CD4-positive, alpha-beta T cell treated with Interleukin-17A for 4 hours (primary cell): ENCODE measurements at regions not wholly inside any gene's neighbourhood (a gene's known extent, or its start where the extent isn't known, plus 50 kb on each side); places are given as distances from the start of the nearest gene placed in this dataset.
"Not testable (repeated sequence)": the region's sequence is repeated elsewhere in the genome, so short reads cannot be mapped to it uniquely, and the experiment has no call there.

Source experiments
- DNase-seq: peaks from one replicate; pipeline ENCODE4 v3.0.0-alpha.2; 2020; ENCODE audit warnings: mixed read lengths

DNA sequence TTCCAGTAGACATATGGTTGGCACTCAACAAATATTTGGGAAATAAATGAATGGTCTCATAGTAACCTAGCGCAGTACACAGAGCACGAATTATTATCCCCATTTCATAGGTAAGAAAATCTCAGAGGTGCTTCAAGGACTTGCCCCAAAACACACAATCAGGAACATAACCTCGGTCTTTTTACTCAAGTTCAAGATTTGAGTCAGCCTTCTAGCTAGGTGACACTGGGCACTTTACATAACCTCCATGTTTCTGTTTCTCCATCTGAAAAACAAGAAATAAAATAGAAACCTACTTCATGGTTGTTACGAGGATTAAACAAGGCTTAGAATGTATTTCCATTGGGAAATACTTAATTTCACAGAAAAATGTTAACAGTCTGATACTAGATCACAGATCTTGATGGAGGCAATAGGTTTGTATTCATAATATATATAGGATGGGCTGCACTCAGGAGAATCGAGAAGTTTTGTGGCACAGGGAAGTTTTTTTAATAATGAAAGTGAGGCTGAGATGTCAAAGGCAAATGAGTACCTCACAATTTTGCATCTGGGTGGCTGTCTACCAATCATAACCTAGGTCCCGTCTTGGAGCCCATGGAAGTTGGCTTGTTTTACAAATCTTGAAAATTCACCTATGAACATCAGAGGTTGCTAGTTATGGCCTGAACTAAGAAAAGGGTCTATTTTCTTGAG, 147.4 kb upstream of the ZC3H12C start:
- no peak for DNase-seq

DNA sequence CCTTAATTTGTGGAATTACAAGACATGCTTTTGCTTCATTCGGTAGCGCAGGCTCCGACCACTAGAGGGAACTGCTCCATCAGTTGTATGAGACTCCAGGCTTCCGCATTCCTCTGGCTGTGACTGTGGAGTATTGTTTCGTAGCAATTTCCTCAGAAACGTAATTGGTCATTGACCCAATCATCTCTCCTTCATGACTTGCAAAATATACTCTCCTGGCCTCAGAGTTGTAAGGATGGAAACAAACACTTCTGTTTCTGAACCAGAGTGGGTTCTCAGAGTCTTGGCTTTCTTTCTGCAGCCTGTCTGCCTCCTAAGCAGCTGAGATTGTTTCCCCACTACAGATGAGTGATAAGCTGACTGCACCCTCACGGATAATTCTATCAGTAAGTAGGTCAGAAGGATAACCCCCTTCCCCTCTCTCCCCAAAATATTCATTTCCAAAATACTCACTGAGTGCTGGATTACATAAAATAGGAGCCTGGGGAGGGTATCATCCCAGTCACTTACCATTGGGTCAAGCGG, 146.8 kb upstream of the ZC3H12C start:
- DNase-seq = peak; percentile 35

GRCh38 chr11:109954534-109954933, 138.7 kb upstream of the ZC3H12C start:
- DNase-seq = no peak

DNA sequence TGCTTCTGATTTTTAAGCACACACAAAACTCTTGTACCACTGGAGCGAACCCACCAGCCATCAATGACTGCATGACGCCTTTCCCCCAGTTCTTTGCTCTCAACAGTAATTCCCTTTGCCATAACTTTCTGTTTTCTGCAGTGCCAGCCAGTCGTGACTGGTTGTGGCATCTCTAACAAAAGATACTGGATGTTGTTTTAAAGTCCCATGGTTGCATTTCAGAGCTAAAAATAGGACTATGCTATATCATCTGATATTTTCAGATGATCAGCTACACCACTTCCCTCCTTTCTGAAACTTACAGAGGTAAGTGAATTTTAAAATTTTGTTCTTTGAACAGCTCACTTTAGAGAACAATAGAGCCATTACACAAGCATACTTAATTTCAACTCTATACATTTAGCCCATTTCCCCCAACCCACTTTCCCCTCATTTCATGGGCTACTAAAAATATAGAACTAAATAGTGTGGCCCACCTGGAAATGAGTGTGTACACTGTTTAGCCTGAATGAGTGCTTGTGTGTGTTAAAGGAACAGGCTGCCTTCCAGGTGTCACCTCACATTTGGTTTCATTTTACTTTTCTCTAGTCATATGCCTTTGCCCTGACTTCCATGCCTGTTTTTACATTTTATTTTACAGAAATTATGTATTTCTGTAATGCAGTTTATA, 136.9 kb upstream of the ZC3H12C start:
- no peak for DNase-seq

- no peak for DNase-seq
Measured at GRCh38 chr11:109957000-109957399, 136.2 kb upstream of the ZC3H12C start.

- no peak for DNase-seq
Measured at GRCh38 chr11:109957601-109958000, 135.6 kb upstream of the ZC3H12C start.

DNA sequence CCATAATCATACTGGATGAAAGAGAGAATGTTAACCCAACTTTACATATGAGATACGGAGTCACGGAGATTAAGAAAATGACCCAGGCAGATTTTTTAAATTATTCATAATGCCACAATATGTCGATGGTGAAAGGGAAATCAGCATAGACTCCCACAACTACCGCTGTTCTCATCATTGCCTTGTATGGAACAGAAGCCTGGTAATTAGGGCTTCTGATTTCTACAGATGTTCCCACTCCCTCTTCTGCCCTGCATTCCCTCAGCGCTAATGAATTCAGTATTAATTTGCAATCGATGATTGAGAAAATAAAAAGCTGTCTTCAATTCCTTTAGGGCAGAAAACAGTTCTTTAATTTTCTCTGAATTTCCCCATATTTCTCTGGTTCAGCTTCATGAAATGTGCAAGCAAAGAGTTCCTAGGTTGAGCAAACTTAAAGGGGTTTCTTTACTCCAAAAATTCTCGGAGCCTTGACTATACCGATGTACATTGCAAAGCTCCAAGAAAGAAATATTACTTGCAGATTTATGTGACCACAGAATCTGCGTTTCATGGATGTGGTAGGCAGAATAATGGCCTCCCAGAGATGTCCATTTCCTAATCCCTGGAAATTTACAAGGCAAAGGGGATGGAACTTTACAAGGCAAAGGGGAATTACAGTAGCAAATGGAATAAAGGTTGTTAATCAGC, 134.9 kb upstream of the ZC3H12C start:
- no peak for DNase-seq

DNA sequence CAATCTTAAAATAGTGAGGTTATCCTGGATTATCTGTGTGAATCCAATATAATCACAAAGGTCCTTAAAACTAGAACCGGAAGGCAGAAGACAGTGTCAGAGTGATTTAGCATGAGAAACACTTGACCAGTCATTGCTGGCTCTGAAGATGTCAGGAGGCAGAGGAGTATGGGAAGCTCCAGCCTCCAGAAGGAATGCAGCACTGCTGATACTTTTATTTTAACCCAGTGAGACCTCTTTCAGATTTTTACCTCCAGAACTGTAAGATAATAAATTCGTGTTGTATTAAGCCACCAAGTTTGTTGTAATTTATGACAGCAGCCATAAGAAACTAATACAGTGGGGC, 134.4 kb upstream of the ZC3H12C start:
- DNase-seq = no peak

- no peak for DNase-seq
Measured at GRCh38 chr11:109960831-109961230, 132.4 kb upstream of the ZC3H12C start.

DNA sequence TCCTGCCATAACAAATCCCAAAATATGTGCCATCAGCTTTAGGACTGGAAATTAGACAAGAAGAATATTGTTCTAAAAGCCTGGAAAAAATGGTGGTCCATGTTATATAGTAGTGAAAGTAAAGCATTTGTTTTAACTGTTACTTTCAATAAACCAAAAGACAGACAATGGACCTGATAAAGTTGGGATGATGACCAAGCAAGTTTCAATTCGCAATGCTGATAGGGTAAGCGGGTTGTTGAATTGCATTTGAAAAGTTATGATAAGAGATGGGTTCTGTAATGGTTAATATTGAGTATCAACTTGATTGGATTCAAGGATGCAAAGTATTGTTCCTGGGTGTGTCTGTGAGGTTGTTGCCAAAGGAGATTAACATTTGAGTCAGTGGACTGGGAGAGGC, 131.9 kb upstream of the ZC3H12C start:
- no peak for DNase-seq

DNA sequence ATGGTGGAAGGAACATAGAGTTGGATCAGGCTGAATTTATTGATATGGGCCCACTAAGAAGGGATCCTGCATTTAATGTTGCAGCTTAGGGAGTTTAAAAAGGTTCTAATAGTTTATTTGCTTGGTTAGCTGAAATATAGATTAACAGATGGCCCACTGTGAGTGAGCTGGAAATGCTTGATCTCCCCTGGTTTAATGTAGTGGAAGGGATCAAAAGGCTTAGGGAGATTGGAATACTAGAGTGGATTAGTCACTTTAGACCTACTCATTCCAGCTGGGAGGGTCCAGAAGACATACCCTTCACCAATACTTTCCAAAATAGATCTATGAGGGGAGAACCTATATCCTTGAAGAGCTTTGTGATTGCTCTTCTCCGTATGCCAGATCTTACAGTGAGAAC, 130.1 kb upstream of the ZC3H12C start:
- no peak for DNase-seq

GRCh38 chr11:109964487-109964886, 128.7 kb upstream of the ZC3H12C start:
- DNase-seq = no peak

GRCh38 chr11:109965445-109965844, 127.7 kb upstream of the ZC3H12C start:
- not testable (repeated sequence) for DNase-seq

GRCh38 chr11:109965926-109966325, 127.3 kb upstream of the ZC3H12C start:
- not testable (repeated sequence) for DNase-seq

DNA sequence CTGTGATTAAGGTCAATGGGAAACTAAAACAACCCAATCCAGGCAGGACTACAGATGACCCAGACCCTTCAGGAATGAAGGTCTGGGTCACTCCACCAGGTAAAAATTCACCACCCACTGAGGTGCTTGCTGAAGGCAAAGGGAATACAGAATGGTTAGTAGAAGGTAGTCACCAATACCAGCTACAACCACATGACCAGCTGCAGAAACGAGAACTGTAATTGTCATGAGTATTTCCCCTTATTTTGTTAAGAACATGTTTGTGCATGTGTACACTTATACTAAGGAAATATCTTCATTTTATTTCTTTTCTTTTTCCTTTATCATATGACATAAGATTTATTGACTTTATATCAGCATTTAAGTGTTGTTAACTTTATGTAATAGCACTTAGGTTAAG, 126.1 kb upstream of the ZC3H12C start:
- DNase-seq = not testable (repeated sequence)

- no peak for DNase-seq
Measured at GRCh38 chr11:109968299-109968698, 124.9 kb upstream of the ZC3H12C start.

GRCh38 chr11:109968781-109969180, 124.4 kb upstream of the ZC3H12C start:
- no peak for DNase-seq

DNA sequence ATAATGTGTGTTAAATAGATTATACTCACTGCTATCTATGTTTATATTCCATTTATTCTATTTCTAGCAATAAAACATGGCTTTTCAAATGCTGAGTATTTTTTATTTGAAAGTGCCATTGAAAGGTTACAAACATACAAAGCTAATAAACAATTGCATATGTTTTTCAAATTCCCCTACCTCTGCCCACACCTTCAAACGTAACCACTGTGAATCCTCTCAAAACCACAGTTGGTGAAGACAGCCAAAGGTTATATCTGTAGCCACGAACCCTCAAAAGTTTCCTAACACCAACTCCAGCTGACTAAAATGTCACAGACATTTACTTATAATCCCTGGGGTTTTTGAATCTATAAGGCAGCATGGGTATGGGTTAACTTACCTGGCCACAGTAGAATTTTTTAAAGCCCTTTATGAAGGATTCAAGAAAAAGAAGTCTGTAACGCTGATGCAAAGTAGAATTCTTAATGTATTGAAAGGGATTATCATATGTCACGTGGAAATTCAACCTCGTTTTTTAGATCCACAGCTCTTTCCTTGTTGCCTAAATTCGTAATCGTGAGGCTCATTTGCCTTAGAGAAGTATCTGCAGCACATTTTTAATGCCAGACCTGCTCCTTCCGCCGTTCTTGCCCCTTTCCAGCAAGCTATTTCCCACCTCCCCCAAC, 122.5 kb upstream of the ZC3H12C start:
- no peak for DNase-seq

DNA sequence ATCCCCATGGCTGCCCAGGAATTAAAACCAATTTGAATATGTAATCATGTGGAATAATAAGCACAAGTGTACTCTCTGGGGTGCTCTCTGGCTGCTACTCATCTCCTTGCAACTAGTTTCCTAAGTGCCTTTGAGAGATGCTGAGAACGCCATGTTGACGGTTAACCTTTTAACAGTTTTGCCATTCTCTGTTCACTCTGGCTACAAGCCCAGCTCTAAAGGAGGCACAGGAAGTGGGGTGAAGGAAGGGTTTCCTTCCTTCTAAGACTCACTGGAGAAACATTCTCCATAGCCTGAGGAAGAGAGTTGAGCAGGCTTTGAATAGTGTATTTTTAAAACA, 122.0 kb upstream of the ZC3H12C start:
- DNase-seq = no peak

- no peak for DNase-seq
Measured at GRCh38 chr11:109972181-109972715, 120.9 kb upstream of the ZC3H12C start.

DNA sequence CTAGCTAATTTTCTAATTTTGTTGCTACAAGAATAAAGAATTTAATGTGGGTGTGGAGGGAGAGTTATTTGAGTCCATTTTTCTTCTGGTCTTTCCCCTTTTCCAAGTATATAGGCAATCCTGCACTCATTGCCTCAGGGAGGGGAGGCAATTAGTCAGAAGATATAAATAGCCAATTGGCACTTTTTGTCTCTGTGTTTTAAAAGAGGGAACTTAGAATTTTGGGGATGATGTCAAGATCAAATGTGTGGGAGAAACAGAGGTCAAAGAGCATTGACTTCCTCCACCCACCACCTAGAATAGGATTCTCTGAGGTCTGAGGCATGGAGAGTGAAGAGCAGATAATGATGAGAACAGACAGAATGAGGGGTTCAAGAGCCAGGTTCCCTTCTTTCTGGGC, 120.3 kb upstream of the ZC3H12C start:
- DNase-seq = no peak

GRCh38 chr11:109973486-109973885, 119.7 kb upstream of the ZC3H12C start:
- no peak for DNase-seq

GRCh38 chr11:109974523-109974922, 118.7 kb upstream of the ZC3H12C start:
- no peak for DNase-seq
